ENCODE measurements at regions not wholly inside any gene's neighbourhood (a gene's known extent, or its start where the extent isn't known, plus 50 kb on each side); places are given as distances from the start of the nearest gene placed in this dataset.
"Not testable (repeated sequence)": the region's sequence is repeated elsewhere in the genome, so short reads cannot be mapped to it uniquely, and the experiment has no call there.

- ATAC-seq: peak; percentile 59
- not testable (repeated sequence) for H3K27me3 Mint-ChIP-seq (ENCODE audit: insufficient read depth, low read depth, poor library complexity); H3K27me3 ChIP-seq (ENCODE audit: insufficient read depth); H3F3A ChIP-seq (replicated peaks; ENCODE audit: low read depth); H4K20me1 ChIP-seq (replicated peaks; ENCODE audit: insufficient read depth); H2AFZ ChIP-seq; H3K36me3 ChIP-seq (ENCODE audit: insufficient read depth); H3K9me2 ChIP-seq (ENCODE audit: insufficient read depth)
- Histone ChIP-seq H3K27ac (ENCODE audit: low read depth) (peak overlapping the region; percentile 99), H3K79me2 (replicated peaks; ENCODE audit: insufficient read depth) (peaks cover 66% of the 10 kb centered on the region), H3K4me1 (ENCODE audit: insufficient read depth) (peaks cover 20% of the 10 kb centered on the region; the same call in 1 of the 2 replicates), H3K4me3 (peak overlapping the region; percentile 59), H3K4me2 (peak overlapping the region; percentile 72)
- Mint-ChIP-seq H3K9me3 (peaks cover 49% of the 10 kb centered on the region), H3K4me3 (peak overlapping the region; percentile 53), H3K27ac (peak overlapping the region; percentile 97), H3K36me3 (ENCODE audit: low read depth) (peaks cover 70% of the 10 kb centered on the region), H3K4me1 (peaks cover 41% of the 10 kb centered on the region)
- TF ChIP-seq NANOG (IDR thresholded peaks at IDR 0.05; ENCODE audit: borderline replicate concordance) (peak; percentile 23; the same call in 1 of the 2 replicates), POLR2AphosphoS5 (IDR thresholded peaks at IDR 0.05; ENCODE audit: low read depth) (peak; percentile 21; the same call in 1 of the 2 replicates)
- peak; percentile 31 for DNase-seq (ENCODE audit: low spot score)
These were observed 1030.6 kb downstream of the FAM133A start for GRCh38 chrX:94704348-94705256.

GRCh38 chrX:94721386-94721785 is 1047.4 kb downstream of the FAM133A start:
- Histone ChIP-seq H3K9me2 (ENCODE audit: insufficient read depth) (no peaks in the 10 kb centered on the region), H4K20me1 (replicated peaks; ENCODE audit: insufficient read depth) (no peaks in the 10 kb centered on the region), H3K4me3 (no peak overlapping the region), H3K79me2 (replicated peaks; ENCODE audit: insufficient read depth) (peaks cover 17% of the 10 kb centered on the region; the same call in 1 of the 2 replicates), H3K36me3 (ENCODE audit: insufficient read depth) (no peaks in the 10 kb centered on the region), H3F3A (replicated peaks; ENCODE audit: low read depth) (no peaks in the 10 kb centered on the region), H3K4me2 (no peak overlapping the region), H3K27ac (ENCODE audit: low read depth) (no peak overlapping the region), H3K27me3 (ENCODE audit: insufficient read depth) (no peaks in the 10 kb centered on the region), H2AFZ (no peak overlapping the region), H3K4me1 (ENCODE audit: insufficient read depth) (no peaks in the 10 kb centered on the region)
- Mint-ChIP-seq H3K27ac (no peak overlapping the region), H3K27me3 (ENCODE audit: insufficient read depth, low read depth, poor library complexity) (no peaks in the 10 kb centered on the region), H3K9me3 (0 out of 3 replicates have a peak, but pooled peaks cover 3% of the 10 kb centered on the region), H3K4me3 (no peak overlapping the region), H3K4me1 (no peaks in the 10 kb centered on the region), H3K36me3 (ENCODE audit: low read depth) (peaks cover 3% of the 10 kb centered on the region; the same call in 1 of the 3 replicates)
- no peak for ATAC-seq
- no peak for DNase-seq (ENCODE audit: low spot score)
- no peak for TF ChIP-seq POLR2AphosphoS5 (IDR thresholded peaks at IDR 0.05; ENCODE audit: low read depth)
- no peak for TF ChIP-seq STAT1 (IDR thresholded peaks at IDR 0.05; ENCODE audit: unreplicated experiment)
- no peak for TF ChIP-seq NANOG (IDR thresholded peaks at IDR 0.05; ENCODE audit: borderline replicate concordance)
- TF ChIP-seq CTCF (conservative IDR thresholded peaks at IDR 0.05; ENCODE audit: low read depth in 2 of 2): no peak
- TF ChIP-seq ETS1 (IDR thresholded peaks at IDR 0.05): no peak
- TF ChIP-seq ZNF331 (CRISPR knock-in tag; IDR thresholded peaks at IDR 0.05; ENCODE audit: low read depth): no peak
- no peak for TF ChIP-seq ZNF462 (CRISPR knock-in tag; IDR thresholded peaks at IDR 0.05)

Measured in GM23338 (cell line).